ENCODE measurements at regions not wholly inside any gene's neighbourhood (a gene's known extent, or its start where the extent isn't known, plus 50 kb on each side); places are given as distances from the start of the nearest gene placed in this dataset.

- peak in 2 of 4 donors; percentile 53 to 67 for ATAC-seq
- H3K4me1 ChIP-seq: peaks cover 0 to 47% (median 27%) of the 10 kb centered on the region in 12 donors
- H3K4me3 ChIP-seq: no peak overlapping the region
- no peak for DNase-seq
- intact Hi-C loops (cut with DNase I): no loop called here
- peak overlapping the region in 4 of 12 donors; percentile 17 to 59 (median 36) for H3K27ac ChIP-seq
- WGBS, 4 donors: 23 to 40% (median 32%) methylated on average over 1 of the region's 1 CpG
- no peaks in the 10 kb centered on the region for H3K36me3 ChIP-seq
- H3K27me3 ChIP-seq: no peaks in the 10 kb centered on the region
- no peak for TF ChIP-seq POLR2A (IDR thresholded peaks at IDR 0.05)
- TF ChIP-seq CTCF (IDR thresholded peaks at IDR 0.05): no peak
- no peaks in the 10 kb centered on the region for H3K9me3 ChIP-seq
Measured at GRCh38 chr11:112318184-112318591, 57.5 kb upstream of the PLET1 start.

GRCh38 chr11:112318661-112319060 lies 58.0 kb upstream of the PLET1 start:
- peak overlapping the region in 4 of 12 donors; percentile 17 to 59 (median 22) for H3K27ac ChIP-seq

GRCh38 chr11:112320668-112321067 lies 60.0 kb upstream of the PLET1 start:
- no peak overlapping the region for H3K27ac ChIP-seq
- H3K4me1 ChIP-seq: peaks cover 0 to 47% (median 27%) of the 10 kb centered on the region in 12 donors
- WGBS, 4 donors: 20 to 29% (median 23%) methylated on average over 5 of the region's 5 CpGs
- intact Hi-C loops (cut with DNase I): no loop called here
- no peak overlapping the region for H3K4me3 ChIP-seq
- no peaks in the 10 kb centered on the region for H3K27me3 ChIP-seq
- H3K9me3 ChIP-seq: peaks cover 0 to 3% (median 0%) of the 10 kb centered on the region in 12 donors
- TF ChIP-seq POLR2A (IDR thresholded peaks at IDR 0.05) (no peak), CTCF (IDR thresholded peaks at IDR 0.05) (no peak)
- peak; percentile 73 to 85 (median 78) for DNase-seq
- no peaks in the 10 kb centered on the region for H3K36me3 ChIP-seq
- ATAC-seq: peak; percentile 59 to 81 (median 76)

More at GRCh38 chr11:112318661-112319060, 58.0 kb upstream of the PLET1 start:
- H3K36me3 ChIP-seq: no peaks in the 10 kb centered on the region
- H3K27me3 ChIP-seq: no peaks in the 10 kb centered on the region
- TF ChIP-seq CTCF (IDR thresholded peaks at IDR 0.05) (no peak), POLR2A (IDR thresholded peaks at IDR 0.05) (no peak)
- intact Hi-C loops (cut with DNase I): no loop called here
- WGBS, 4 donors: 83 to 98% (median 97%) methylated on average over 1 of the region's 1 CpG
- ATAC-seq: no peak
- peaks cover 0 to 47% (median 27%) of the 10 kb centered on the region in 12 donors for H3K4me1 ChIP-seq
- no peak overlapping the region for H3K4me3 ChIP-seq
- DNase-seq: no peak
- peaks cover 0 to 3% (median 0%) of the 10 kb centered on the region in 12 donors for H3K9me3 ChIP-seq

- no peaks in the 10 kb centered on the region for H3K27me3 ChIP-seq
- 61 to 69% (median 61%) methylated on average over 8 of the region's 8 CpGs for WGBS, 4 donors
- peaks cover 0 to 3% (median 0%) of the 10 kb centered on the region in 12 donors for H3K9me3 ChIP-seq
- no peaks in the 10 kb centered on the region for H3K36me3 ChIP-seq
- intact Hi-C loops (cut with DNase I): no loop called here
- no peak overlapping the region for H3K4me3 ChIP-seq
- TF ChIP-seq POLR2A (IDR thresholded peaks at IDR 0.05): no peak
- no peak for TF ChIP-seq CTCF (IDR thresholded peaks at IDR 0.05)
- H3K27ac ChIP-seq: no peak overlapping the region
- peak in 3 of 4 donors; percentile 63 to 79 (median 64) for ATAC-seq
- peaks cover 0 to 39% (median 25%) of the 10 kb centered on the region in 12 donors for H3K4me1 ChIP-seq
- DNase-seq: peak in 3 of 5 donors; percentile 48 to 51 (median 49)
Measured at GRCh38 chr11:112321501-112322172, 61.0 kb upstream of the PLET1 start.
